ENCODE measurements at regions not wholly inside any gene's neighbourhood (a gene's known extent, or its start where the extent isn't known, plus 50 kb on each side); places are given as distances from the start of the nearest gene placed in this dataset.
"Not testable (repeated sequence)": the region's sequence is repeated elsewhere in the genome, so short reads cannot be mapped to it uniquely, and the experiment has no call there.

DNA sequence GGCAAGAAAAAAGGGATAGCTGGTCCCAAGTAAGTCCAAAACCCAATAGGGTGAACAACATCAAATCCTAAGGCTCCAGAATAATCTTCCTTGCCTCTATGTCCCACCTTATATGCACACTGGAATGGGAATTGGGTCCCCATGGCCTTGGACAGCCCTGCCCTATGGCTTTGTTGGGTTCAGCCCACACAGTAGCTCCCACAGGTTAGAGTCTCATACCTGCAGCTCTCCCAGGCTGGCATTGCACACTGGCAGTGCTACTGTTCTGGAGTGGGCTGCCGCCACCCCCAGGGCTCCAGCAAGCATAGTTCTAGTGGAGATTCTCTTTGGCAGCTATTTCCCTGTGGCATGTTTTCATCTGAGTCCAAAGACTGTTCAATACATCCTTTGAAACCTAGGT lies 352.4 kb upstream of the CLEC14A start:
- H3K9me3 ChIP-seq (replicated peaks; ENCODE audit: control insufficient read depth, low read depth, low read length): peaks cover 5% of the 10 kb centered on the region
- no peaks in the 10 kb centered on the region for H3K4me1 ChIP-seq (ENCODE audit: control insufficient read depth, insufficient read depth, low read length)
- H3K27me3 ChIP-seq (ENCODE audit: control insufficient read depth, insufficient read depth, low read length): no peaks in the 10 kb centered on the region
- H3K4me3 ChIP-seq (ENCODE audit: low read length): no peak overlapping the region
- no peak overlapping the region for H3K27ac ChIP-seq (ENCODE audit: low read length)
- DNase-seq: no peak
- 100% methylated on average over 1 of the region's 1 CpG for WGBS (ENCODE audit: insufficient coverage)
- H3K36me3 ChIP-seq (ENCODE audit: control insufficient read depth, insufficient read depth, low read length): no peaks in the 10 kb centered on the region

DNA sequence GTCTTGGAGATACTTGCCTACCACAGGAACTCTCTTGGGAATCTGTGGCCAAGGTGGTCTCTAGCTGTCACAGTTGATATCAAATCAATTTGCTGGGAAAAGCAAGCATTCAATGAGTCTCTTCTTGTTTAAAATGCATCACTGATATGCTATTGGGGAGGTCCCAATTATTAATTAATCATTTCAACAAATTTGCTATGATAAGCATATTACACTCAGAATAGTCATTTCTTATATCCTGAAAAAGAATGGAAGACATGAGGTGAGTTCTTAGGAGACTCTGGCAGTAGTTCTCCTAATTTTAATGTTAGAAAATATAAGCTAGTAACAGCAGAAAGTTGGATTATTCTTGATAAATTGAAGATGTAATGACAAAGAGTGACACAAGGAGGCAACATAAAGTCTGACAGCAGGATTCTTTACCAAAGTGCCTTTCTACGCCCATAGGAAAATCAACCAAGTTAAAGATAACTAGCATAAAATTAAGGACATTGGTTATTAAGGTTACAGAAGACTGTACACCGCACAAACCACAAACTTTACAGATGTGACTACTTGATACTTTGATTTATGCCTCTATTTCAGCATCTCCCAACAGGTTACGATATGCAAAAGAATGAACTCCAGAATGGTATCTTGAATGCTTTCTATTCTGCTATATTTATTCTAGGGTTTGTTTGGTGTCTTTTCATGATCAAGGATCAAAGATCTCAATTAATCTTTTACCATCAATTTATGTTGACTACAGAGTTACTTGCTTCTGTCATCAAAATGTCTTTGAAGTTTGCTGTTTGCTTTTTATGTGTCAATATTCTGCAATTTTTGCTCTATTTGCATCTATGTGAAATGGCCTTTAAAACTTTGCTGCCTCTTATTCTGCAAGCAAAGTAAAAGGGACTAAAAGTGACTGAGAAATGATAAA lies 349.6 kb upstream of the CLEC14A start:
- H3K4me3 ChIP-seq (ENCODE audit: low read length): no peak overlapping the region
- H3K36me3 ChIP-seq (ENCODE audit: control insufficient read depth, insufficient read depth, low read length): no peaks in the 10 kb centered on the region
- no peak for DNase-seq
- WGBS (ENCODE audit: insufficient coverage): no CpG with 5 or more reads among the region's 3 CpGs
- H3K9me3 ChIP-seq (replicated peaks; ENCODE audit: control insufficient read depth, low read depth, low read length): peaks cover 5% of the 10 kb centered on the region
- H3K27ac ChIP-seq (ENCODE audit: low read length): no peak overlapping the region
- H3K4me1 ChIP-seq (ENCODE audit: control insufficient read depth, insufficient read depth, low read length): no peaks in the 10 kb centered on the region
- no peaks in the 10 kb centered on the region for H3K27me3 ChIP-seq (ENCODE audit: control insufficient read depth, insufficient read depth, low read length)

DNA sequence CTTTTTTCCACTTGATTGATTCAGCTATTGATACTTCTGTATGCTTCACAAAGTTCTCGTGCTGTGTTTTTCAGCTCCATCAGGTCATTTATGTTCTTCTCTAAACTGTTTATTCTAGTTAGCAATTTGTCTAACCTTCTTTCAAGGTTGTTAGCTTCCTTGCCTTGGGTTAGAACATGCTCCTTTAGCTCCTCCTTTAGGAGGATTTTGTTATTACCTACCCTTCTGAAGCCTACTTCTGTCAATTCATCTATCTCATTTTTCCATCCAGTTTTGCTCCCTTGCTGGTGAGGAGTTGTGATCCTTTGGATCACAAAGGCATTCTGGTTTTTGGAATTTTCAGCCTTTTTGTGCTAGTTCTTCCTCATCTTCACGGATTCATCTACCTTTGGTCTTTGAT lies 344.7 kb upstream of the CLEC14A start:
- no CpG with 5 or more reads among the region's 2 CpGs for WGBS (ENCODE audit: insufficient coverage)

DNA sequence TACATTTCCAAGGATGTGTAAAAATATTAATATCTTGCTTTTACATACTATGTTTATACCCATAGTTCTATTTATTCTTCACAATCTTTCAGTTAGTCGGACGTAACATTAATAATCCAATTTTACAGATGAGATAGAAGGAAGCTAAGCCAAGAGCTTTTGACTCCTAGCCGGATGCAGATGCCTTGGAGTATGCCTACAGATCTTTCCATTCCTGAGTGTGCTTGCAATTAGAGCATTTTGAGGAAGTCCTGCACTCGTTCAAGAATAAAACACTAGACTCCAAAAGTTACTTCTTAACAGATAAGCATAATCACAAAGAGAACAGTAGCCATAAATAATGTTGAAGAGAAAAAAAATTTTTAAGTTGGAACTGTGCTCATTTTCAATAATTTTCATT lies 337.6 kb upstream of the CLEC14A start:
- Histone ChIP-seq H3K27ac (ENCODE audit: low read length) (no peak overlapping the region), H3K4me1 (ENCODE audit: control insufficient read depth, insufficient read depth, low read length) (no peaks in the 10 kb centered on the region), H3K27me3 (ENCODE audit: control insufficient read depth, insufficient read depth, low read length) (no peaks in the 10 kb centered on the region), H3K9me3 (replicated peaks; ENCODE audit: control insufficient read depth, low read depth, low read length) (no peaks in the 10 kb centered on the region), H3K36me3 (ENCODE audit: control insufficient read depth, insufficient read depth, low read length) (no peaks in the 10 kb centered on the region), H3K4me3 (ENCODE audit: low read length) (no peak overlapping the region)
- no CpG with 5 or more reads among the region's 4 CpGs for WGBS (ENCODE audit: insufficient coverage)
- DNase-seq: peak; percentile 26

More for the DNA sequence above, 344.7 kb upstream of the CLEC14A start:
- H3K9me3 ChIP-seq (replicated peaks; ENCODE audit: control insufficient read depth, low read depth, low read length); H3K27ac ChIP-seq (ENCODE audit: low read length); H3K27me3 ChIP-seq (ENCODE audit: control insufficient read depth, insufficient read depth, low read length); H3K4me1 ChIP-seq (ENCODE audit: control insufficient read depth, insufficient read depth, low read length); H3K36me3 ChIP-seq (ENCODE audit: control insufficient read depth, insufficient read depth, low read length); DNase-seq; H3K4me3 ChIP-seq (ENCODE audit: low read length): not testable (repeated sequence)

DNA sequence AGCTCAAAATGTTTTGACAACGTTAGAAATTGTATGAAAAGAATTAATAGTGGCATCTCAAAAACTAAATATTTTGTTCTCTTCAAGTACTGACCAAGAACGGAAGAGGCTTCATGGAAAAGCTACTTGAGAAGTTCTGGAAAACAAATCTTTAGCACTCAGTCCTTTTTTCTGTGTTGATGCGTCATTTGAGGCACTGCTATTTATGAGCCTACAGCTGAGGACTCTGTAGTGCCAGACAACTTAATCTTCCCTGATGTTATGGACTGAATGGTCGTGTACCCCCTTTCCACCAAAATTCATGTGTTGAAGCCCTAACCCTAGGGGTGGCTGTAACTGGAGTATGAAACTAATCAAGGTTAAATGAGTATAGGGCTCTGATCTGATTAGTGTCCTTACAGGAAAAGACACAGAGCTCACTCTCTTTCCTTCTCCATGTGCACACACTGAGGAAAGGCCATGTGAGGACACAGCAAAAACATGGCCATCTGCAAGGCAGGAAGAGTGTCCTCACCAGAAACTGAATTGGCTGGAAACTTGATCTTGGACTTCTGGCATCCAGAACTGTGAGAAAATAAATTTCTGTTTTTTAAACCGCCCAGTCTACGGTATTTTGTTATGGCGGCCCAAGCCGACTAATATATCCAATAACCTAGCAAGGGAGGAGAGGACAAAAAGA lies 337.0 kb upstream of the CLEC14A start:
- Histone ChIP-seq H3K4me3 (ENCODE audit: low read length) (no peak overlapping the region), H3K9me3 (replicated peaks; ENCODE audit: control insufficient read depth, low read depth, low read length) (no peaks in the 10 kb centered on the region), H3K27me3 (ENCODE audit: control insufficient read depth, insufficient read depth, low read length) (no peaks in the 10 kb centered on the region), H3K27ac (ENCODE audit: low read length) (no peak overlapping the region), H3K4me1 (ENCODE audit: control insufficient read depth, insufficient read depth, low read length) (no peaks in the 10 kb centered on the region), H3K36me3 (ENCODE audit: control insufficient read depth, insufficient read depth, low read length) (no peaks in the 10 kb centered on the region)
- peak; percentile 66 for DNase-seq
- WGBS (ENCODE audit: insufficient coverage): no CpG with 5 or more reads among the region's 8 CpGs

DNA sequence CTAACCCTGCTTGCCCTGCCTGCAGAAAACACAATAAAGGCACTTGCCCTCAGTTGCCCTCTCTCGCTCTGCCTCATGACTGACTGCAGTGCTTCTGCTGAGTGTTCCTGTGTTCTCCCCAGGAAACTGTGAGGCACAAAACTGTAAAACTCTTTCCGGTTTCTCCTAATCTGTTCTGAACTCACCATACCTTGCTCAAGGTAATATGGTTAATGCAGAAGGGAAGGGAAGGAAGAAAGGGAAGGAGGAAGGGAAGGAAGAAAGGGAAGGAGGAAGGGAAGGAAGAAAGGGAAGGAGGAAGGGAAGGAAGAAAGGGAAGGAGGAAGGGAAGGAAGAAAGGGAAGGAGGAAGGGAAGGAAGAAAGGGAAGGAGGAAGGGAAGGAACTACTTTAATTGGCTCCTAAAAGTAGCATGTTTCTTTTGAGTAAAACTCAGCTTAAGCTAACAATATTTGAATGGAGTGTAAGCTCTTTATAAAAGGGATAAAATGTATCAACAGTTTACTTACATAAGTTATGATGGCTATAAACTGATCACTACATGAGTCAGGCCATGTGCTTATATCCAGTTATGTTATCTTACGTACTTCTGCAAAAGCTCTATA lies 334.0 kb upstream of the CLEC14A start:
- no peak overlapping the region for H3K27ac ChIP-seq (ENCODE audit: low read length)
- no peaks in the 10 kb centered on the region for H3K36me3 ChIP-seq (ENCODE audit: control insufficient read depth, insufficient read depth, low read length)
- no peak overlapping the region for H3K4me3 ChIP-seq (ENCODE audit: low read length)
- no peaks in the 10 kb centered on the region for H3K9me3 ChIP-seq (replicated peaks; ENCODE audit: control insufficient read depth, low read depth, low read length)
- no peak for DNase-seq
- WGBS (ENCODE audit: insufficient coverage): 100% methylated on average over 1 of the region's 3 CpGs
- no peaks in the 10 kb centered on the region for H3K27me3 ChIP-seq (ENCODE audit: control insufficient read depth, insufficient read depth, low read length)
- H3K4me1 ChIP-seq (ENCODE audit: control insufficient read depth, insufficient read depth, low read length): no peaks in the 10 kb centered on the region

DNA sequence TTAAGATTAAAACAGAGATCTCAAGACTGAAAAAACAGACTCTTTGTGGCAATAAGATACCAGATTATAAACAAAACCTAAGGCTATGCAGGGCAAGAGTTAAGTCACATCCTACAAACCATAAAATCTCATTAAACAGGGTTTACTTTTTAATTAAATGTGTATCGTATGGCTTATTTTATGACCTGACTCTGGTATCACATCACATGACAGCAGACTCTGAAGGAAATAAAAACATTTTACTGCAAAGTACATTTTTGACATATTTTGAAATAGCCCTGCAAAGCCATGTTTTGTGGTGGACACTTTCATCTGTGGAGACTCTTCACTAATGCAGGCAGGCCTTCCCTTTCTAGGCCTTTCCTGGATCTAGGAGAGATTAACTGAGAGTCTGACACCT lies 327.6 kb upstream of the CLEC14A start:
- WGBS (ENCODE audit: insufficient coverage): no CpG with 5 or more reads among the region's 1 CpG
- no peaks in the 10 kb centered on the region for H3K36me3 ChIP-seq (ENCODE audit: control insufficient read depth, insufficient read depth, low read length)
- no peaks in the 10 kb centered on the region for H3K27me3 ChIP-seq (ENCODE audit: control insufficient read depth, insufficient read depth, low read length)
- H3K27ac ChIP-seq (ENCODE audit: low read length): no peak overlapping the region
- no peaks in the 10 kb centered on the region for H3K9me3 ChIP-seq (replicated peaks; ENCODE audit: control insufficient read depth, low read depth, low read length)
- H3K4me1 ChIP-seq (ENCODE audit: control insufficient read depth, insufficient read depth, low read length): no peaks in the 10 kb centered on the region
- DNase-seq: no peak
- H3K4me3 ChIP-seq (ENCODE audit: low read length): no peak overlapping the region

DNA sequence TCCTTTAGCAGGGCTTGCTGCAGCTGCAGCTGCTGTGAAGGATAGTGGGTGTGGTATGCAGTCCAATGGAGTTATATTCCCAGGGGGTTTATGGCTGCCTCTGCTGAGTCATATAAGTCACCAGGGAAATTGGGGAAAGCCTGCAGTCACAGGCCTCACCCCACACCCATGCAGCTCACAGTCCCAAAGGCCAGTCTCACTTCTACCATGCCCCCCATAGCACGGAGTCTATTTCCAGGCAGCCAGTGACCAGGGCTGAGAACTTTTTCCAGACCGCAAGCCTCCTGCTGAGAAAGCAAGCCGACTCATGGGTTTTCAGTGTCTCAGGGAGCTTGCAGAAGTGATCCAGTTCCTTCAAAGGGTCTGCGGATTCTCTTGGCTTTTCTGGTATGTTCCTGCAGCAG lies 322.4 kb upstream of the CLEC14A start:
- Histone ChIP-seq H3K27ac (ENCODE audit: low read length) (no peak overlapping the region), H3K27me3 (ENCODE audit: control insufficient read depth, insufficient read depth, low read length) (no peaks in the 10 kb centered on the region)
- 76% methylated on average over 3 of the region's 4 CpGs for WGBS (ENCODE audit: insufficient coverage)

DNA sequence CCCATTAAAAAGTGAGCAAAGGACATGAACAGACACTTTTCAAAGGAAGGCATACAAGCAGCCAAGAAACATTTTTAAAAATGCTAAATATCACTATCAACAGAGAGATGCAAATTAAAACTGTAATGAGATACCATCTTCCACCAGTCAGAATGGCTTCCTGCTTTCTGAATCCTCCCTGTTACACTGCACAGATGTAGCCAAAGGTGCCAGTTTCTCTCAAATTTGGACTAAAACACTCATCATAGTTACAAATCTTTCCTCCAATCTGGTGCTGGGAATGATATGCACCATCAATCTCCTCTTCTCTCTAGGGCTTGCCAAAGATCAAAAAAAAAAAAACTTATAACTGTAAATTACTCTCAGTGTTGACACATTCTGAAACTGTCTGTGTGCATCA lies 311.8 kb upstream of the CLEC14A start:
- Histone ChIP-seq H3K36me3 (ENCODE audit: control insufficient read depth, insufficient read depth, low read length) (no peaks in the 10 kb centered on the region), H3K4me3 (ENCODE audit: low read length) (no peak overlapping the region), H3K27ac (ENCODE audit: low read length) (no peak overlapping the region), H3K9me3 (replicated peaks; ENCODE audit: control insufficient read depth, low read depth, low read length) (peaks cover under 1% of the 10 kb centered on the region), H3K4me1 (ENCODE audit: control insufficient read depth, insufficient read depth, low read length) (no peaks in the 10 kb centered on the region), H3K27me3 (ENCODE audit: control insufficient read depth, insufficient read depth, low read length) (no peaks in the 10 kb centered on the region)
- DNase-seq: no peak

More for the DNA sequence above, 322.4 kb upstream of the CLEC14A start:
- no peak for DNase-seq
- no peaks in the 10 kb centered on the region for H3K36me3 ChIP-seq (ENCODE audit: control insufficient read depth, insufficient read depth, low read length)
- H3K4me1 ChIP-seq (ENCODE audit: control insufficient read depth, insufficient read depth, low read length): peaks cover 3% of the 10 kb centered on the region
- peaks cover 2% of the 10 kb centered on the region for H3K9me3 ChIP-seq (replicated peaks; ENCODE audit: control insufficient read depth, low read depth, low read length)
- H3K4me3 ChIP-seq (ENCODE audit: low read length): no peak overlapping the region

DNA sequence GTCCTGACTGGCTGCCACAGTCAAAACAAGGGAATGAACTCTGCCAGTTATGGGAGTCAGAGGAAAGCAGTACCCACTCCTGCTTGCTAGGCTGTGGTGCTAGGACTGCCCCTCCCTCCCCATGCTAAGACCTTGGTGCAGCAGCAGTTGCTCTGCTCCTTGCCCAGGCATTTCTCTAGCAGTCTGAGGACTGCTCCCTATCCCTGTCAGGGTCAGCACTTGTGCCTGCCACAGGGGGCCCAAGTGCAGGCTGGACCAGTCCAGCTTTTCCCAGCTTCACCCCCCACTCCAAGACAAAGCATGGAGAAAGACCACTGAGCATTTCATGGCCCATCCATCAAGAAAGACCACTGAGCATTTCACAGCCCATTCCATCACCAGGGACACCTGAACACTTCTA lies 305.8 kb upstream of the CLEC14A start:
- Histone ChIP-seq H3K4me1 (ENCODE audit: control insufficient read depth, insufficient read depth, low read length) (no peaks in the 10 kb centered on the region), H3K4me3 (ENCODE audit: low read length) (no peak overlapping the region), H3K27me3 (ENCODE audit: control insufficient read depth, insufficient read depth, low read length) (no peaks in the 10 kb centered on the region), H3K27ac (ENCODE audit: low read length) (no peak overlapping the region), H3K36me3 (ENCODE audit: control insufficient read depth, insufficient read depth, low read length) (no peaks in the 10 kb centered on the region), H3K9me3 (replicated peaks; ENCODE audit: control insufficient read depth, low read depth, low read length) (peaks cover 13% of the 10 kb centered on the region)
- no peak for DNase-seq
